Hepatocyte (in vitro differentiated cells): ENCODE measurements at regions not wholly inside any gene's neighbourhood (a gene's known extent, or its start where the extent isn't known, plus 50 kb on each side); places are given as distances from the start of the nearest gene placed in this dataset.

Source experiments
- CTCF ChIP-seq: fragments of 200-600 bp; sonication (generic); IDR thresholded peaks from 2 replicates; pipeline ENCODE4 v1.5.1; 2016; ENCODE audit warnings: antibody characterized with exemption, mild to moderate bottlenecking; ENCODE audit not compliant: poor library complexity
- EZH2 ChIP-seq: fragments of 200-600 bp; sonication (generic); IDR thresholded peaks from 2 replicates; pipeline ENCODE4 v1.6.1; 2016; ENCODE audit warnings: antibody characterized with exemption, mild to moderate bottlenecking, borderline replicate concordance

- TF ChIP-seq CTCF = no peak
- TF ChIP-seq EZH2 = no peak
Observed at GRCh38 chr20:61049684-61050083, 202.4 kb upstream of the CDH4 start.
